HEK293T (cell line): ENCODE measurements at regions not wholly inside any gene's neighbourhood (a gene's known extent, or its start where the extent isn't known, plus 50 kb on each side); places are given as distances from the start of the nearest gene placed in this dataset.

Experiments used
- ARNT ChIP-seq: fragments of 450-650 bp; IDR thresholded peaks from 2 replicates; pipeline ENCODE4 v1.6.1; 2017; ENCODE audit warnings: mild to moderate bottlenecking
- BHLHE40 ChIP-seq: fragments of 450-650 bp; IDR thresholded peaks from 2 replicates; pipeline ENCODE4 v1.6.1; 2016; ENCODE audit warnings: mild to moderate bottlenecking, moderate library complexity, borderline replicate concordance
- CTBP1 ChIP-seq: fragments of 450-650 bp; IDR thresholded peaks from 2 replicates; pipeline ENCODE4 v1.6.1; 2016; ENCODE audit warnings: borderline replicate concordance
- ELF4 ChIP-seq: fragments of 450-650 bp; IDR thresholded peaks from 2 replicates; pipeline ENCODE4 v1.6.1; 2017; ENCODE audit warnings: antibody characterized with exemption
- FOXA1 ChIP-seq: fragments of 450-650 bp; IDR thresholded peaks from 2 replicates; pipeline ENCODE4 v1.6.1; 2016; ENCODE audit warnings: mild to moderate bottlenecking
- FOXK2 ChIP-seq: fragments of 450-650 bp; IDR thresholded peaks from 2 replicates; pipeline ENCODE4 v1.6.1; 2016; ENCODE audit warnings: mild to moderate bottlenecking
- FOXM1 ChIP-seq: fragments of 450-650 bp; IDR thresholded peaks from 2 replicates; pipeline ENCODE4 v1.6.1; 2017; ENCODE audit warnings: mild to moderate bottlenecking, borderline replicate concordance
- HDGF ChIP-seq: fragments of 450-650 bp; IDR thresholded peaks from 2 replicates; pipeline ENCODE4 v1.6.1; 2017; ENCODE audit warnings: antibody characterized with exemption, borderline replicate concordance
- L3MBTL2 ChIP-seq: fragments of 450-650 bp; conservative IDR thresholded peaks from 2 replicates; pipeline ENCODE4 v1.6.1; 2016; ENCODE audit warnings: mild to moderate bottlenecking
- SP1 ChIP-seq: fragments of 450-650 bp; IDR thresholded peaks from 2 replicates; pipeline ENCODE4 v1.6.1; 2017
- SUZ12 ChIP-seq: fragments of 450-650 bp; IDR thresholded peaks from 2 replicates; pipeline ENCODE4 v1.6.1; 2016; ENCODE audit warnings: mild to moderate bottlenecking
- TARDBP ChIP-seq: fragments of 450-650 bp; IDR thresholded peaks from 2 replicates; pipeline ENCODE4 v1.6.1; 2016
- ZNF384 ChIP-seq: fragments of 450-650 bp; IDR thresholded peaks from 2 replicates; pipeline ENCODE4 v1.6.1; 2016
- TF ChIP-seq, protein P1 (sequence below): fragments of 450-650 bp; IDR thresholded peaks from 2 replicates; pipeline ENCODE4 v1.6.1; 2016

DNA sequence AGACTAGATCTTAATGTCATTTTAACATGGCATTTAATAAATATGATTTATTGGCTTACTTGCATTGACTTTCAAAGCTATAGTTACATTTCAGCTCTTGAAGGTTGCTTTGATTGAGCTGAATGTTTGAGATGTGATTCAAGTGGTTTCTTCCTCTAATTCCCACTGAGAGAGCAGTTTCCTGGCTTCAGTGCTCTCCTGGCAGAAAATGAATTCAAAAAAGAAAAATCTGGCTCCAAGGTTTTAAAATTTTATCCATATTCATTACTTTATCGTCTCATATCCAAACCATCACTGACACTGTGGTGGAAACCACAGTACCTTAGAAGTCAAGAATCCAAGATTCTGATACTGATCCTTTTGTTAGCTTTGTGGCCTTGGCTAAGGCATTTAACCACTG, 263.1 kb upstream of the HSF2 start:
- TF ChIP-seq FOXM1 (no peak), FOXA1 (no peak), BHLHE40 (no peak), ZNF384 (no peak), SP1 (no peak), HDGF (no peak), ARNT (no peak), SUZ12 (no peak), L3MBTL2 (no peak), ELF4 (no peak), FOXK2 (no peak), TARDBP (no peak), CTBP1 (no peak)
- TF ChIP-seq, protein P1, sequence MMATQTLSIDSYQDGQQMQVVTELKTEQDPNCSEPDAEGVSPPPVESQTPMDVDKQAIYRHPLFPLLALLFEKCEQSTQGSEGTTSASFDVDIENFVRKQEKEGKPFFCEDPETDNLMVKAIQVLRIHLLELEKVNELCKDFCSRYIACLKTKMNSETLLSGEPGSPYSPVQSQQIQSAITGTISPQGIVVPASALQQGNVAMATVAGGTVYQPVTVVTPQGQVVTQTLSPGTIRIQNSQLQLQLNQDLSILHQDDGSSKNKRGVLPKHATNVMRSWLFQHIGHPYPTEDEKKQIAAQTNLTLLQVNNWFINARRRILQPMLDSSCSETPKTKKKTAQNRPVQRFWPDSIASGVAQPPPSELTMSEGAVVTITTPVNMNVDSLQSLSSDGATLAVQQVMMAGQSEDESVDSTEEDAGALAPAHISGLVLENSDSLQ = no peak
